HG03097 (cell line): ENCODE measurements at regions not wholly inside any gene's neighbourhood (a gene's known extent, or its start where the extent isn't known, plus 50 kb on each side); places are given as distances from the start of the nearest gene placed in this dataset.
"Not testable (repeated sequence)": the region's sequence is repeated elsewhere in the genome, so short reads cannot be mapped to it uniquely, and the experiment has no call there.

Source experiments
- ATAC-seq: cut with Tn5 transposase; IDR thresholded peaks from one replicate; pipeline ENCODE4 v1.9.1; 2021; ENCODE audit not compliant: unreplicated experiment, low FRiP score

- not testable (repeated sequence) for ATAC-seq
These were observed 133.6 kb upstream of the VOPP1 start for GRCh38 chr7:55705728-55706450.

GRCh38 chr7:55702831-55703230, 130.5 kb upstream of the VOPP1 start:
- ATAC-seq = not testable (repeated sequence)

- not testable (repeated sequence) for ATAC-seq
These were observed 127.1 kb upstream of the VOPP1 start for GRCh38 chr7:55699450-55699842.

DNA sequence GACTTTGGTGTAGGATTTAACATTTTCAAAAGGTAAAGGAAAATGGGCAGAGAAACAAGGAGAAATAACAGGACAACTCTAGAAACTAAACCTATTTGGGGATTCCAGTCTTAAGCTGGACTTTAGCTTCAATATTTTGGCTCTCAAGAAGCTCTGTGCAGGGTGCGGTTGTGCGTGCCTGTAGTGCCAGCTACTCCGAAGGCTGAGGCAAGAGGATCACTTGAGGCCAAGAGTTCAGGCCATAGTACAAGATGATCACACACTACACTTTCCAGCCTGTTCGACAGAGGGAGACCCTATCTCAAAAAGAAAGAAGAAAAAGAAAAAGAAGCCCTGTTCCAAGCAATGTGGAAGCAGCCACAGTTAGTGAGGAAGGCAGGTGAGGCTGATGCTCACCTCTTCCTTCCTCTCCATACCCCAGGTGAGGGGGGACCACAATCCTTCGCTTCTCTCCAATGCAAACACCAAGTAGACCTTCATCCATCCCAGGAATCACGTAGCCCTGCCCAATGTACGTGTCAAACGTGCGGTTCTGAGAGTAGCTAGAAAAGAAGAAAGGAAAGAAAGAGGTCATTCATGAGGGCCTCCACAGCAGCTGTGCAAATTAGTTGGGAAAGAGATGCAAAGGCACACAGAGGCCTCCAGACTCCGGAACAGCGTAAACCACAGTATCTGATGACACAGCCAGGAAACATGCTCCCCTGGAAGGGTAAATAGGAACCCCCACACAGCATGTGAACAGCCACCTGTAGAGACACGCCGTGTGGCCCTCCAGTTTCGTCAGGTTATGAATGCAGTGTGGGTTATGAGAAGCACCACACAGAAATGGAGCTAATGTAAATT, 126.5 kb upstream of the VOPP1 start:
- peak; percentile 63 for ATAC-seq

DNA sequence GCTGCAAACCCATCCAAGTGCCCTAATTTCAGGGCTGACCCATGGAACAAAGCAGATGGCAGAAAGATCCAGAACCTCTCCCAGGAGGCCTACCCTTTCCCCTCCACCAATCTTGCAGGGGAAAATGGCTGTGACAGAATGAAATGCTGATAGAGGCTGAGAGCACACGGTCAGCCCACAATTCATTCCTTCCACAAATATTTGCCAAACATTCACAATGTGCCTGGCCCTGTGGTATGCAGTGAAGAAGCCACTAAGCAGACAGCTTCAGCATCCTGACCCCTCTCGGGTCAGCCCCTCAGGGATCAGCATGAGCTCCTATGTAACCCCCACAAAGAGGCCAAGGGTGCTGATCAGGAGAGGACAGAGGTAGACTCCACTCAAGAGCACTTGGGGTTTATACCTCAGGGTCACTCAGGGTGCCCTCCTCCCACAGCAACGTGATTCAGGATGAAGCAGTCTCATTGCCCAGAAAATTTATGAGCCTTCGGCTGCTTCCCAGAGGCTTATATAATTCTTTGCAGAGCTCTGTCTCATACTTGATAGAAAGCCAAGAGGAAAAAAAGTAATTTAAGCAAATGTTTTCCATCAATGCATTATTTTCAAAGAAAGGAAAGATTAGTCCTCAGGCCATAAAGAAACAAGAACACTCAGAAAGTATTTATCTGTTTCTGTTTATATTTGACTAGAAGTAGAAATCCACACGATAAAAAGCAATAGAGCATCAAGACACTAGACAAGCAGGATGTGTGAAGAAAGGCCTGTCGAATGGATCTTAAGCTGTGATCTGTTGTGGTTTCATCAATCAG, 123.8 kb upstream of the VOPP1 start:
- ATAC-seq = not testable (repeated sequence)

DNA sequence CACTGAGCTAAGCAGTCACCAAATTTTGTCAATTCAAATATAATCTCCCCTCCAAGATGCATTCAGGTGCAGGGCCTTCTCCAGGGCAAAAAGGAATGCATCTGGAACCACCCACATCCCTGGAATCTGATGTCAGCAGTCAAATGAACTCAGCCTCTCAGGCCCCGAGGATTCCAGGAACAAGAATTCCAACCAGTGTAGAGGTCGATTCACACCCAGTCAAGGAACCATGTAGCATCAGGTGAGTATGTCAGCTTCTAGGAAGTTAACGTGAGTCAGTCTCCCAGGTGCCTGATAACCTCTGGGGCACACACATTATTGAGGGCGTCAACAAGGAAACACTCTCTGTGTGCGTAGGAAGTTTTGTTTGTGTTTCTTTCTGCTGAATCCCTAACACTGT, 122.2 kb upstream of the VOPP1 start:
- not testable (repeated sequence) for ATAC-seq

DNA sequence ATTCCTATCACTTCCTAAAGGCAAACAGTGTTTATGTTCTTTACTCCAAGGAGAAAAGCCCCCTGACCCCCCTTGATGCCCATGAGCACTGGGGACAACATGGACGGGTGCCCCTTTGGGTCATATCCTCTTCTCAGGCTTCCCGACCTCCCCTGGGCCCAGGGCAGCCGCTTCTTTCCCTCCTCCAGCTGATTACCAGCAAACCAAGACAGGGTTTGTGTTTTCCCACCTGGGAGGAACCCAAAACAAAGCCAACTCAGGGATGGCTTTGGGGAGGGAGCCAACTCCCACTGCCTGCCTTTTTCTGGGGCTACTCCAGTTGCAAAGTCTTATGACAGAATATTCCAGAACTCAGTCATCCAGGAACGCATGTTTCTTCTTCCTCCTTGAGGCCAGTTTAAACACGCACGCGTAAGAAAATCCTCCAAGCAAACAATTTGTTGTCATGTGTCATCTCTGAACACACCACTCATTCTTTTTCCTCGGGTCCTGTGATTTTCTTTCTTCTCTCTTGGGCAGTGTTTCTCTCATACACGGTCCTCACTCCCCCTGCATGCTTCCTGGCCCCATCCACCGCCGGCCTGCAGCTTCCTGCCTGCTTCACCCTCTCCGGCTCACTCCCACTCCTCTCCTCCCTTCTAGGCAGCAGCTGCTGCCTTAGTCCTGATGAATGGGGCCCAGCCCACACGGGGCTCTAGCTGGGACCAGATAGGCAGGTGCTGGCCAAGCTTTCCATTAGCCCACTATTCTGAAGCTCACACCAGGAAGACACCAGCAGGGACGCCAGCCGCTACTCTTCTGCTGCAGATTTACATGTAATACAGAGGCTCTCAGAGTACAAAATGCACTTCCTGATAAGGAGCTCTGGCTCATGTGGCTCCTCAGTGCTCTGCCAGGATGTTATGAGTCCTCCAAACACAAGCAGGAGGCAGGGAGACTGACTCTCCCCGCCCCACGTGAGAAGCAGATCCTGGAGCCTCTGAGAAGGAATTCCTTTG, 116.7 kb upstream of the VOPP1 start:
- not testable (repeated sequence) for ATAC-seq

GRCh38 chr7:55688261-55688660, 116.0 kb upstream of the VOPP1 start:
- not testable (repeated sequence) for ATAC-seq

DNA sequence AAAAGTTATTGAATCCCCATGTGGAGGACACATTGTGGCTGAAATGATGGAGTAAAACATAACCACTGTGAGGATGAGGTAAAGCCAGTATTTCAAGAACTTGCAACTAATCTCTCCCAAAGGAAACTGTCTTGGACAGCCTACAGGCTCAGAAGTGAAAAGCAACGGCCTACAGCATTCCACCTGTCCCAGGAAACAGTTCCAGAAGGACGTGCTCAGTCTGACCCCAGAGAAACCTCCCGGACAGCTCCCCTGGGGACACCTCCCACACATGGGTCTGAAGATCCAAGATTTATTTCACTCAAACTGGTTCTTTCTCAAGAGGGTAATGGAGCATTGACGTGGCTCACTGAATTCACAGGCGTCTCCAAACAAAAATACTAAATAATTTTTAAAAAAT, 115.0 kb upstream of the VOPP1 start:
- ATAC-seq = not testable (repeated sequence)

GRCh38 chr7:55686771-55687170, 114.5 kb upstream of the VOPP1 start:
- not testable (repeated sequence) for ATAC-seq

- ATAC-seq = not testable (repeated sequence)
These were observed 111.2 kb upstream of the VOPP1 start for GRCh38 chr7:55683501-55683900.

- ATAC-seq = not testable (repeated sequence)
These were observed 103.3 kb upstream of the VOPP1 start for GRCh38 chr7:55675589-55675988.

DNA sequence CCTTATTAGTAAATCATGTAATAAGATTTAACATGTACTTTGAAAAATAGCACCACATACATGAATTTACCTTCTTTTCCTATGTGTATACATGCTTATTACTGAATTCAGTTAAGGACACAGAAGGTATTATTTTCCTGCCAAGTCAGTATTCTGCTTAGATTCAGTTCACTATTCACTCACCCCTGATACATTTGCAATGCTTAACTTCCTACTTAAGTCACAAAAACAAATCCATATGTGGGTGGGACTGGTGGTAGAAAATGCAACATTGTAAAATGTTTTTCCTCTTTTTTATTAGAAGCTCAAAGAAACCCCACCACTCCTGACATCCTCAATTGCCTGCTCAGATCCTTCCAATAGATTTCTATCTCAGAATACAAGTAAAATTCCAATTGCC, 101.2 kb upstream of the VOPP1 start:
- not testable (repeated sequence) for ATAC-seq

DNA sequence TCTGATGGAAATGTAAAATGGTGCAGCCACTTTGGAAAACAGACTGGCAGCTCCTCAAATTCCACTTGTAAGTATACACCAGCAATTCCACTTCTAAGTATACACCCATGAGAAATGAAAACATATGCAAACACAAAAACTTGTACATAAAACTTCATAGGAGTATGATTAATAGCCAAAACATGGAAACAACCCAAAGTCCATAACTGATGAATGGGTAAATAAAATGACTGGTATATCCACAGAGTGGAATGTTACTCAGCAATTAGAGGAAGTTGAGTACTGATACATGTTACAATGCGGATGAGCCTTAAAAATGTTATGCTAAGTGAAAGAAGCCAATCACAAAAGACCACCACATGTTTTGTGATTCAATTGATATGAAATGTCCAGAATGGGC, 99.8 kb upstream of the VOPP1 start:
- ATAC-seq = not testable (repeated sequence)

GRCh38 chr7:55657654-55658053, 85.4 kb upstream of the VOPP1 start:
- ATAC-seq = no peak

DNA sequence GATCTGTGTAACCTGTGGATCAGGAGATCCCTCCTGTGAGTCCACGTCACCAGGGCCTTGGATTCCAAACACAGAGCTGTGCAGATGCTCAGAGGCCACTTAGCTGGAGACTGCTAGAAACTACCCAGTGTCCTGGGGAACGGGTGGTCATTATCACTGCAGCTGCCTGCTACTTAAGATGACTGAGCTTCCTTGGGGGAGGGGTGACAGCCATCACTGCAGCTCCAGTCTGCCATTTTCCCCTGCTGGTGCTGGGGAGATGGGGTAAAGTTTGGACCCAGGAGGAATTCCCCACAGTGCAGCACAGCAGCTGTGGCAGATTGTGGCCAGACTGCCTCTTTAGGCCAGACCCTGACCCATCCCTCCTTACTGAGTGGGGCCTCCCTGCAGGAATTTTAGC, 78.8 kb upstream of the VOPP1 start:
- no peak for ATAC-seq

DNA sequence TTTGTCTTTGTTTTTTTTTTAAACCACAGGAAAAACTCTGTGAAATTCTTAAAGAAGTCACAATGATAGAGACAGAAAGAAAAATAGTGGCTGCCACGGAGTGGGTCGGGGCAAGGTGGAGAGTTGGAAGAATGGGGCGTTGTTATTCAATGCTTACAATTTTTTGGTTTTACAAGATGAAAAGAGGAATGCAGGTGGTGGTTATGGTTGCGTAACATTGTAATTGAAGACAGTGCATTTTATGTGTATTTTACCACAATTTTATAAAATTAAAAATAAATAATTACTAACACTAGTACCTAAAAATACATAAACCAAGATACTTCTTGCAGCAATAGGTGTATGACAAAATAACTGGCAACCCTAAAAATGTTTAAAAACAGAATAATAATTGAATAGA, 76.9 kb upstream of the VOPP1 start:
- no peak for ATAC-seq

DNA sequence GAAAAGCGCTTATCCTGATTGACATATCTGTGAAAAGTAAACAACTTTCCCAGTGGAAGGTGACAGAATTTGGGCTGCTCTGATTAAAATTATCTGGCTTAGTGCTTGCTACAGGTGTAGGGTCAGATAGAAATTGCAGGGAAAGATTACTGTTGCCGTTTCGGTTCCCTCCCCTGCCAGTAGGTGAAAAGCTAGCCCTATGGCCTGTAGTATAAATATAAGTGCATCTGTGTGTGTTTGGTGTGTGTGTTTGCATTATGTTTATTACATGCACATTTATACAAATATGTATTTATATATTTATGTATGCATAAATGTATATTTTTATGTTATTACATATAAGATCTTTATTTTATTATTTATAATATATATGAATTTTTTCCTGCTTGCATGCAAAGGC, 72.3 kb upstream of the VOPP1 start:
- no peak for ATAC-seq

DNA sequence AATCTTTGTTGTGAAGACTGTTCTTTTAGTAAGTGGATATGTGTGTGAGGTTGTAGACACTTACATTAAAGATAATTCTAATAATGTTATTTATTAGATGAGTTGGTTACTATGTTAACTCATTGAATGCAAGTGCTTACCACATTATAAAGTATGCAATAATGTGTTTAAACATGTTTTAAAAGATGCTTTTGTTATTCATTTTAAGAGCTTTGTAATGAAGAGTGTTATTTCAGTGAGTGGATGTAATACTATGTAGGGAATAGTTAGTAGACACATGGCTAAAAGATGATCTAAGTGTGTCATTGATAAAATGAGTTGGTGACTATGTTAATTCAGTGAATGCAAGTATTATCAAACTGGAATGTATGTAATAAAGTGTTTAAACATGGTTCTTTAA, 70.0 kb upstream of the VOPP1 start:
- ATAC-seq = no peak

- peak; percentile 87 for ATAC-seq
These were observed 69.5 kb upstream of the VOPP1 start for GRCh38 chr7:55641811-55642210.
